ENCODE measurements at regions not wholly inside any gene's neighbourhood (a gene's known extent, or its start where the extent isn't known, plus 50 kb on each side); places are given as distances from the start of the nearest gene placed in this dataset.
A peak's percentile ranks its signal among the peaks of the same experiment; 100 is the strongest.
"Not testable (repeated sequence)": the region's sequence is repeated elsewhere in the genome, so short reads cannot be mapped to it uniquely, and the experiment has no call there.

DNA sequence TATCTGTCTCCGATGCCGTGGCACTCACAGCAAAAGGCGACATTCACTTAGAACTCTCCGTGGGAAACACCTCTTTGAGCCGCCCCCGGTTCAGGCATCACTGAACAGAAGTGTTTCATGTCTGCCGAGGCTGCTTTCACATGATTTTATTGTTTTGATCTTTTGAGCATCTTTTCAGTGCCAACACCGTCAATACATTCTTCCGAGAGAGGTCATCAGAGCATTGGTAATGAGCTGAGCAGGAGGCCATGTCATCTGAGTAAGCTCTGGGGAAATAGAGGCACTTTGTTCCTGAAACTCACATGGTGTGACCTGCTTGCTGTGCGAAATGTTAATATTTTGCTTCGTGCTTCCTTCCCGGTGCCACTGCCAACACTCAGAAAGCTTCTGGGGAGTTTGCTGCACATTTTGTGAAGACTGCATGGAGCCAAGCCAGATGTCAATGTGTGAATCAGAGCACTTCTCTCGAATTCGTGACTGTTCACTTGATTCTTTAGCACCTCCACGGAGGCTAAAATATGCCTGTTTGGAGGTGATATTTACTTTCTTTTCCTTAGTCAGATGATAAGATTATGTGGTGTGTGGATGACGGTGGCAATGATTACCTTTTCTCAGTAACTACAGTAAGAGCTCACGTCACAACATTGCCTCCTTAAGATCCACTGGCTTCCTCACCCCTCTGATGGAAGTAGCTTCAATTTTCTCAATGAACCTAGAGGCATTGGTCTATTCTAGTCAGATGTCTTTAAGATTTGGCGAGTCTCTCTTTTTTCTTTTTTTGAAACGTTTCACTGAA lies 222.3 kb upstream of the HS3ST1 start:
- H3K4me1 ChIP-seq: peaks cover 0 to 6% (median 0%) of the 10 kb centered on the region in 9 donors
- peaks cover 0 to 6% (median 0%) of the 10 kb centered on the region in 7 donors for H3K27me3 ChIP-seq
- H3K4me3 ChIP-seq: peak overlapping the region in 4 of 10 donors; percentile 9 to 34 (median 22)
- TF ChIP-seq CTCF (IDR thresholded peaks at IDR 0.05): peak in 1 of 9 donors; percentile 8
- H3K36me3 ChIP-seq: no peaks in the 10 kb centered on the region
- DNase-seq: no peak
- WGBS, 2 donors: 47 to 50% methylated on average over 19 of the region's 19 CpGs
- ATAC-seq: no peak
- intact Hi-C loops (cut with DNase I): no loop called here
- H3K27ac ChIP-seq: no peak overlapping the region
- H3K9me3 ChIP-seq: no peaks in the 10 kb centered on the region

DNA sequence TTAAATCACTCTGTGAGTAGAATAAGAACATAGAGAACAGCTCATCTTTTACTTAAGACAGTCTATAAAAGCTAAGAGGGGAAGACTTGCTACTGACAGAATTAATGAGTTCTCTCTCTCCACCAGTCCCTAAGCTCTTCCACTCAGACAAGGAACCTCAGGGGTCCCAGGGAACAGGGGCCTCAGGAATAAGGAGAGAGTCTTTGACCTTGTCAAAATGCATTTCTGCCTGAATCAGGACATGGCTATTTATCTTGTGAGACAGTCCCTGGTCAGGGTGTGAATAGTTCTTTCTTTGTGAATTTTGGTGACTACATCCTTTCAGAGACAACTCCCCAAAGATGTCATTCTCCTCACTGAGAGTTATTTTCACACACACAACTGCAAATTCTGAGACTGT lies 218.7 kb upstream of the HS3ST1 start:
- no peak for TF ChIP-seq CTCF (IDR thresholded peaks at IDR 0.05)
- Histone ChIP-seq H3K4me3 (no peak overlapping the region), H3K4me1 (peaks cover 0 to 6% (median 0%) of the 10 kb centered on the region in 9 donors), H3K9me3 (peaks cover 0 to 6% (median 0%) of the 10 kb centered on the region in 11 donors), H3K36me3 (no peaks in the 10 kb centered on the region), H3K27ac (no peak overlapping the region), H3K27me3 (peaks cover 0 to 6% (median 0%) of the 10 kb centered on the region in 7 donors)
- DNase-seq: no peak
- no peak for ATAC-seq
- intact Hi-C loops (cut with DNase I): no loop called here

GRCh38 chr4:11643081-11643480 lies 214.4 kb upstream of the HS3ST1 start:
- H3K4me3 ChIP-seq; intact Hi-C loops (cut with DNase I); H3K27me3 ChIP-seq; H3K27ac ChIP-seq; DNase-seq; H3K36me3 ChIP-seq; ATAC-seq; H3K4me1 ChIP-seq: not testable (repeated sequence)
- H3K9me3 ChIP-seq: peaks cover 0 to 18% (median 0%) of the 10 kb centered on the region in 11 donors
- WGBS, 2 donors: 94% methylated on average over 2 of the region's 2 CpGs

DNA sequence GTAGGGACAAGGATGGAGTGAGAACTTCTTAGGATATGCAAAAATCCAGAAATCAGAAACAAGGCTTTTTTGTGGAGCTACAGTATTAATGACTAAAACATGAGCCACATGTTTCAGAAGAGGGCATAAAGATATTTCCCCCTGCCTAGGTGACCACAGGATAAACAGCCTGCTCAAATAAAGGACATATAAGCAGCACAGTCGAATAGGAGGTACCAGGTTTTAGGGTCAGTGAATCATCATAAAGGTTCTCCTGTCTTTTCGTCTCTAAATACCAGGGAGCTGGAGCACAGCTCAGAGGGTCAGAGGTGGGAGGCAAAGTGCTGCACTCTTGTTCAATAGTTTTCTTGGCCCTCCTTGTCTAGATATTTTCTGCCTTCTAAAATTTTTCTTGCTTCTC lies 211.9 kb upstream of the HS3ST1 start:
- no peaks in the 10 kb centered on the region for H3K36me3 ChIP-seq
- H3K4me3 ChIP-seq: no peak overlapping the region
- no peaks in the 10 kb centered on the region for H3K4me1 ChIP-seq
- H3K27ac ChIP-seq: no peak overlapping the region
- DNase-seq: no peak
- H3K27me3 ChIP-seq: no peaks in the 10 kb centered on the region
- H3K9me3 ChIP-seq: peaks cover 0 to 18% (median 0%) of the 10 kb centered on the region in 11 donors
- intact Hi-C loops (cut with DNase I): no loop called here
- no peak for ATAC-seq
- WGBS, 2 donors: 80 to 83% methylated on average over 2 of the region's 2 CpGs
- TF ChIP-seq CTCF (IDR thresholded peaks at IDR 0.05): no peak

DNA sequence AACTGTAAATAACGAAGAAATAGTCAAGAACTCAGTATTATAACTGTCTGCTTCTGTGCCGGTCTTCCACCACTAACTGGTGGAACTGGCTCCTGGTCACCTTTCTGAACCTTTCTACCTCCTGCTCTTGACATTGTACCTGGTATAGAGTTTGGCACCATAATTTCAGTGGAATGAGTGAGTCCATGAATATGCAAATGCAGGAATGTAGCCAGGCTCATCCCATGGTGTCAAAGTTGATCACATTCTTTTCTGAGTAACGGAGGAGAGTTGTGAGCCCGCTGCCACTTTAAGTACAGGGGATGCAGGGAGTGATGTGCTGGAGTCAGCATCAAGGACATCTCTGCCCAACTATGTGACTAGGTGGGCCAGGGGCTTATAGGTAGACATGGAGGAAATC lies 207.9 kb upstream of the HS3ST1 start:
- no peak for ATAC-seq

More for the DNA sequence above, 207.9 kb upstream of the HS3ST1 start:
- H3K27ac ChIP-seq: no peak overlapping the region
- H3K27me3 ChIP-seq: no peaks in the 10 kb centered on the region
- no peak overlapping the region for H3K4me3 ChIP-seq
- H3K4me1 ChIP-seq: peaks cover 0 to 10% (median 0%) of the 10 kb centered on the region in 9 donors
- TF ChIP-seq CTCF (IDR thresholded peaks at IDR 0.05): no peak
- 72 to 88% methylated on average over 4 of the region's 4 CpGs for WGBS, 2 donors
- peaks cover 0 to 12% (median 0%) of the 10 kb centered on the region in 11 donors for H3K9me3 ChIP-seq
- no peaks in the 10 kb centered on the region for H3K36me3 ChIP-seq
- intact Hi-C loops (cut with DNase I): no loop called here
- no peak for DNase-seq
